Endothelial cell of umbilical vein (primary cell): ENCODE measurements at regions not wholly inside any gene's neighbourhood (a gene's known extent, or its start where the extent isn't known, plus 50 kb on each side); places are given as distances from the start of the nearest gene placed in this dataset.

Experiments
- BruUV-seq: library from RNA; stranded (reverse); fragments of 400-500 nt; replicated peaks from 2 replicates; lab custom pipeline; 2021; lab: Mats Ljungman, UMichigan
- CTCF ChIA-PET: fragments of 300-600, 350-600 bp; sonication (Branson Sonifier 250); formaldehyde crosslinking; loops from one replicate; lab custom pipeline; 2021; ENCODE audit warnings: antibody characterized with exemption, inconsistent platforms; lab: Charles Lee
- POLR2A ChIA-PET: fragments of 300-600, 350-600 bp; sonication (Branson Sonifier 250); formaldehyde crosslinking; loops from one replicate; lab custom pipeline; 2021; ENCODE audit warnings: antibody characterized with exemption, inconsistent platforms; lab: Charles Lee
- DNase-seq: peaks from one replicate; pipeline ENCODE4 v3.0.0-alpha.2; 2011; ENCODE audit warnings: low read depth, low spot score
- FAIRE-seq: peaks from 2 replicates; lab custom pipeline; 2011; peaks lifted over from hg19 to GRCh38; lab: Jason Lieb, UNC
- H2AFZ ChIP-seq: 2 replicates; pipeline ENCODE4 v1.6.0; 2012; ENCODE audit warnings: low read depth, low read length, control low read depth, inconsistent platforms
- H3K27ac ChIP-seq: 2 replicates; pipeline ENCODE4 v1.5.1; 2011; ENCODE audit warnings: low read depth, mild to moderate bottlenecking, control low read depth, low read length, moderate library complexity; ENCODE audit not compliant: insufficient read depth
- H3K27me3 ChIP-seq, 2 experiments: 2 replicates each; pipeline versions ENCODE4 v1.6.0 to v1.6.1; 2011; ENCODE audit warnings: low read length in 2 of 2, mixed read lengths in 1 of 2; ENCODE audit not compliant: control insufficient read depth in 2 of 2, insufficient read depth in 2 of 2
- H3K36me3 ChIP-seq, 2 experiments: 2 replicates in 1 of 2; 3 replicates in 1 of 2; pipeline ENCODE4 v1.5.1; 2011; ENCODE audit warnings: low read length in 2 of 2, mild to moderate bottlenecking in 1 of 2, moderate library complexity in 1 of 2; ENCODE audit not compliant: control insufficient read depth in 2 of 2, insufficient read depth in 2 of 2; ENCODE audit errors: extremely low read depth in 1 of 2
- H3K4me1 ChIP-seq: 3 replicates; pipeline ENCODE4 v1.5.1; 2011; ENCODE audit warnings: mild to moderate bottlenecking, low read length; ENCODE audit not compliant: control insufficient read depth, insufficient read depth; ENCODE audit errors: extremely low read depth
- H3K4me2 ChIP-seq: 2 replicates; pipeline ENCODE4 v1.6.1; 2011; ENCODE audit warnings: low read length, control low read depth, mixed read lengths; ENCODE audit not compliant: insufficient read depth
- H3K4me3 ChIP-seq, 3 experiments: fragments of 200-600 bp in 1 of 3; sonication (generic), shearing (Covaris generic) in 1 of 3; replicated peaks in 1 of 3; 2 replicates each; pipeline ENCODE4 v1.5.1; 2011 to 2016; ENCODE audit warnings: control low read depth in 3 of 3, low read length in 3 of 3, mild to moderate bottlenecking in 2 of 3, inconsistent platforms in 1 of 3, low read depth in 1 of 3, moderate library complexity in 1 of 3; ENCODE audit not compliant: insufficient read depth in 1 of 3
- H3K79me2 ChIP-seq: 2 replicates; pipeline ENCODE4 v1.6.0; 2012; ENCODE audit warnings: low read length, inconsistent platforms; ENCODE audit not compliant: control insufficient read depth, insufficient read depth
- H3K9ac ChIP-seq: replicated peaks from 2 replicates; pipeline ENCODE3; 2011; ENCODE audit warnings: low read length, control low read depth; ENCODE audit not compliant: insufficient read depth; ENCODE audit errors: extremely low read depth
- H3K9me1 ChIP-seq: replicated peaks from 3 replicates; pipeline ENCODE4 v1.6.0; 2011; ENCODE audit warnings: mild to moderate bottlenecking, low read length; ENCODE audit not compliant: control insufficient read depth, insufficient read depth; ENCODE audit errors: extremely low read depth
- H3K9me3 ChIP-seq: replicated peaks from 2 replicates; pipeline ENCODE4 v1.5.1; 2012; ENCODE audit warnings: low read length, inconsistent platforms; ENCODE audit not compliant: control insufficient read depth, insufficient read depth
- H4K20me1 ChIP-seq: replicated peaks from 2 replicates; pipeline ENCODE3; 2011; ENCODE audit warnings: mild to moderate bottlenecking, low read length; ENCODE audit not compliant: control insufficient read depth, insufficient read depth; ENCODE audit errors: extremely low read depth
- CTCF ChIP-seq, 2 donors: IDR thresholded peaks; 1 replicate in 1 of 2; 2 replicates in 1 of 2; pipeline ENCODE4 v1.5.1; 2011; ENCODE audit warnings: low read length in 2 of 2, mild to moderate bottlenecking in 2 of 2, moderate library complexity in 2 of 2, control low read depth in 1 of 2, inconsistent platforms in 1 of 2, low read depth in 1 of 2; ENCODE audit not compliant: insufficient read depth in 1 of 2; ENCODE audit errors: extremely low read depth in 1 of 2
- EZH2 ChIP-seq: IDR thresholded peaks from 2 replicates; pipeline ENCODE4 v1.6.1; 2012; ENCODE audit warnings: borderline replicate concordance, low read depth, mild to moderate bottlenecking, moderate library complexity, low read length, inconsistent platforms; ENCODE audit not compliant: severe bottlenecking
- FOS ChIP-seq: IDR thresholded peaks from 2 replicates; pipeline ENCODE4 v1.6.1; 2011; ENCODE audit warnings: mild to moderate bottlenecking, low read length, moderate library complexity, borderline replicate concordance; ENCODE audit not compliant: insufficient read depth
- GATA2 ChIP-seq: IDR thresholded peaks from 2 replicates; pipeline ENCODE4 v1.7.0; 2011; ENCODE audit warnings: low read depth, mild to moderate bottlenecking, moderate library complexity, mixed read lengths, low read length; ENCODE audit not compliant: insufficient read length, insufficient read depth
- JUN ChIP-seq: IDR thresholded peaks from 2 replicates; pipeline ENCODE4 v1.6.1; 2011; ENCODE audit warnings: borderline replicate concordance, low read depth; ENCODE audit not compliant: insufficient read length, insufficient read depth
- MYC ChIP-seq: IDR thresholded peaks from one replicate; pipeline ENCODE4 v1.6.1; 2011; ENCODE audit warnings: mild to moderate bottlenecking, low read depth, low read length
- POLR2A ChIP-seq: IDR thresholded peaks from 2 replicates; pipeline ENCODE4 v1.6.1; 2012; ENCODE audit warnings: low read depth, mild to moderate bottlenecking, control low read depth, low read length
- POLR2AphosphoS5 ChIP-seq: IDR thresholded peaks from 2 replicates; pipeline ENCODE4 v1.6.1; 2012; ENCODE audit warnings: low read depth, mild to moderate bottlenecking, control low read depth, low read length, moderate library complexity; ENCODE audit not compliant: insufficient read depth
- dilution Hi-C: fragments of 300-500 bp; cut with MboI; formaldehyde crosslinking; loops from one replicate; pipeline ENCODE4 v1.15.0; 2019; ENCODE audit warnings: low sequenced_read_pairs; ENCODE audit not compliant: extremely low pct_ligation_motif_present
- intact Hi-C: fragments of 100-400 bp; cut with micrococcal nuclease; formaldehyde crosslinking; loops from one replicate; pipeline ENCODE4 v1.10.0; 2022
- TF ChIP-seq, protein P1 (sequence below): IDR thresholded peaks from 2 replicates; pipeline ENCODE4 v1.6.1; 2011; ENCODE audit not compliant: insufficient read depth, insufficient read length

GRCh38 chr1:221851336-221851735 is 109.4 kb upstream of the DUSP10 start:
- Histone ChIP-seq H3K36me3 (no peaks in the 10 kb centered on the region), H3K4me2 (no peak overlapping the region), H3K4me3 (no peak overlapping the region), H3K79me2 (no peaks in the 10 kb centered on the region), H2AFZ (no peak overlapping the region), H3K4me1 (no peaks in the 10 kb centered on the region), H3K9me3 (no peaks in the 10 kb centered on the region), H3K9me1 (no peaks in the 10 kb centered on the region), H3K27me3 (peaks cover 5 to 9% of the 10 kb centered on the region in 2 experiments), H4K20me1 (no peaks in the 10 kb centered on the region), H3K9ac (no peak overlapping the region), H3K27ac (no peak overlapping the region)
- FAIRE-seq: no peak
- BruUV-seq: no TSS peak
- TF ChIP-seq FOS: no peak
- no peak for TF ChIP-seq POLR2AphosphoS5
- no peak for TF ChIP-seq EZH2
- no peak for TF ChIP-seq POLR2A
- no peak for TF ChIP-seq GATA2
- TF ChIP-seq CTCF (IDR thresholded peaks at IDR 0.05; ENCODE audit: extremely low read depth in 1 of 2, insufficient read depth in 1 of 2, low read depth in 1 of 2, low read length in 2 of 2): no peak
- TF ChIP-seq, protein P1, sequence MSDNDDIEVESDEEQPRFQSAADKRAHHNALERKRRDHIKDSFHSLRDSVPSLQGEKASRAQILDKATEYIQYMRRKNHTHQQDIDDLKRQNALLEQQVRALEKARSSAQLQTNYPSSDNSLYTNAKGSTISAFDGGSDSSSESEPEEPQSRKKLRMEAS: no peak
- no peak for TF ChIP-seq JUN
- no peak for TF ChIP-seq MYC
- ChIA-PET POLR2A (no interaction called here), CTCF (interaction anchor here (0.8 to 1.3 kb wide), 2 partner anchors 9 to 12 kb away, joined by 3 read pairs; no protein-coding TSS in a partner anchor)
- intact Hi-C loops (no loop called here), dilution Hi-C loops (no loop called here)
- no peak for DNase-seq
